Suprapubic skin (tissue), 3 donors: ENCODE measurements at regions not wholly inside any gene's neighbourhood (a gene's known extent, or its start where the extent isn't known, plus 50 kb on each side); places are given as distances from the start of the nearest gene placed in this dataset.

Experiments
- CTCF ChIP-seq, 2 donors: fragments of 200-600 bp in 1 of 2; fragments of 450-650 bp in 1 of 2; sonication (generic) in 1 of 2; IDR thresholded peaks; one replicate each; pipeline ENCODE4 v1.5.1; 2016 to 2019; ENCODE audit warnings: antibody characterized with exemption in 2 of 2, mild to moderate bottlenecking in 1 of 2, moderate library complexity in 1 of 2
- POLR2AphosphoS5 ChIP-seq, 3 donors: sonication (generic); formaldehyde crosslinking; IDR thresholded peaks; one replicate each; pipeline ENCODE4 v1.6.1; 2017; ENCODE audit warnings: antibody characterized with exemption in 3 of 3

- TF ChIP-seq CTCF (IDR thresholded peaks at IDR 0.05): no peak
- TF ChIP-seq POLR2AphosphoS5 (IDR thresholded peaks at IDR 0.05): no peak
These were observed 225.2 kb upstream of the SPOPL start for GRCh38 chr2:138276339-138276738.
